GM21825 (cell line): ENCODE measurements at regions not wholly inside any gene's neighbourhood (a gene's known extent, or its start where the extent isn't known, plus 50 kb on each side); places are given as distances from the start of the nearest gene placed in this dataset.
"Not testable (repeated sequence)": the region's sequence is repeated elsewhere in the genome, so short reads cannot be mapped to it uniquely, and the experiment has no call there.

Experiments
- ATAC-seq: cut with Tn5 transposase; IDR thresholded peaks from one replicate; pipeline ENCODE4 v1.9.1; 2021; ENCODE audit warnings: mild to moderate bottlenecking, moderate library complexity; ENCODE audit not compliant: unreplicated experiment

DNA sequence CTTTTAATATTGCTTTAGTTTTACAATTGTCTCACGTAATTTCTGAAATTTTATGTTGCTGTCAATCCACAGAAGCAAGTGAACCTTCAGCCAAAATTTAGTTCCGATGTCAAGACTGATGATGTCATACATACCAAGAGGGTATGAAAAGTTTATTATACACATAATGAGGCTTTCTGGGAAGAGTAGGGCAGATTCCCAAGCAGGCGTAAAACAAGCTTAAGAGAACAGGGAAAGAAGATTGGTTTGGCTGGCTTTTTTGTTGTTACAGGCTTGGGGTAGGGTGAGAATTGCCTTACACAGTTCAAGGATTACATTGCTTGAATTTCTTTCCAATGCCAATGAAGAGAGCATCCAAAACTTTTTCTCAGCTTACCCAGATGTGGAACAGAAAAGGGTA lies 1962.9 kb upstream of the CDH6 start:
- no peak for ATAC-seq

DNA sequence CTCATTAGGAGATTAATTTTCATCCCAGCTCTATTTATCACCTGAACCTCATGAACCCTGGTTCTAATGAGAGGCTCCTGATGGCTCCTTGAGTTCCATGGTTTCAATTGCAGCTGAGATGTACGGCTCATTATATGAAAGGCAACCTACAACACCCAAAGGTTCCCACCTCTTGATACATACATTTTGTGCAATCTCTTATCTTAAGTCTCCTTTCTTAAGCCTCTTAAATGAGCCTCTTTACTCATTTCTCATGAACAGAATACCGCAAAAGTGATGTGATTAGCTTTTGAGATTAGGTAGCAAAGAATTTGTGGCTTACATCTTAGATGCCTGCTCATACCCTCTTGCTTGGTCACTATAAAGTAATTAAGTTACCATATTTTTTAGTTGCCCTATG lies 1964.0 kb upstream of the CDH6 start:
- ATAC-seq: no peak

DNA sequence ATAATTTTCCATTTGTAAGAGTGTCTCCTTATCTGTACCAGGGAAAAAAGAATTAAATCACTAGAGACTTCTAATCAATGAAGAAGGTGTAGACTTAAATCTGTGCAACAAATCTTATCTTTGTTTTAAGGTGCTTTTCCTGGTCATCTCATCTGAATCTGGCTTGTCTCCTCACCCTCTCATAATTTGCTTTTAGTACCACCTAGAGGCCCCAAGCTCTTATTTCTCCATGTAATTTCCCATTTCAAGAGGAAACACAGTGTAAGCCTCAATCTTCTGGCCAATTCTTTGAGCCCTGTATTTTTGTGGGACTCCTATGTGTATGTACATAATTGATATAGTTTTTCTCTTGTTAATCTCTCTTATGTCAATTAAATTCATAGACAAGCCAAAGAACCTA lies 1975.3 kb upstream of the CDH6 start:
- no peak for ATAC-seq

DNA sequence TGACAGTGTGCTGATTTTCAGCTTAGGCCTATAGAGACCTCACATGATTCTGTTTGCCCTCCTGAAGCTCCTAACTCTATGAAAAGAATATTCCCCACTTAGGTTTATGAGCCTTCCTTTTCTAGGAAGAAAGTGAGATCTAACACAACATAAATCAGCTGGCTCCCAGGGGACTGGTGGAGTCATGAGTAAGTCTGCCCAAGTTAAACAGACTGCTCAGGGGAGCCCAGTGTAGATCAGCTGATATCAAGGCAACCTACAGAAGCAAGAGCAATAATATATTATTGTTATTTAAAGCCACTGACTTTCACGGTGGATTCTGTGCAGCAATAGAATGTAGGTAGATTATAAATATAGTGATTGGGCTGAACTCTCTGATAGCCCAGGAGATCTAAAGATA lies 1978.6 kb upstream of the CDH6 start:
- ATAC-seq: no peak

DNA sequence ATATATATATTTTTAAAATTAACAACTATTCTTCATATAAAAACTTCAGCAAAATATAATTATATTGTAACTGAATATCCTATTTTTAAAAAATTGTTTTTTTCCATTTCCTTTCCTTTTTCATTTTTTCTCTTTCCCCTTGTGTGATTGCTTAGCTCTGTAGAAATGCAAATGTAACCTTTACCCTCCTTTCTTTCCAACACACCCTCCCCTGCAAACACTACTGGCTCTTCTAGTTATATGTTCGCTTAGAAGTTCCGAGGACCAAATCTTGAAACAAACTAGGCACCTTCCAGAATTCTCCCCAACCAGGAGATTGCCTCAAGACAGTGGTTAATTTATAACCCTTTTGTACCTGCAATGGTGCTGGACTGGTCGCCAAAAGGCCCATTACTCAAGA lies 1980.0 kb upstream of the CDH6 start:
- no peak for ATAC-seq

DNA sequence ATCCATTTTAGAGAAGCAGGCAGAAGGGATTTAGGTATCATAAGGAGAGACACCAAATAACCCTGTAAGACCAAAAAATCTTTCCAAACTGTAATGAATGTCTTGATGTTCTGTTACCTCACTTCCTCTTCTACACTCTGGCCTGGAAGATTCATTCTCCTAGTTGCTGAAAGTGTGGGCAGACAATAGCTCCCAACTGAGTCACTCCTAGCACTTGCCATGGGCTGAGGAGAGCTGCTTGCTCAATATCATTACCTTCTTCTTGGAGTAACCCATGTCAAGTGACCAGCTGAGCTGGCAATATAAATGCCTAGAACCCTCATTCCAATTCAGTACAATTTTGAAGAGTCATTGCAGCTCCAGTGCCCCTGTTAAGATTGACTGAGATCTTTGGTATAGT lies 1985.5 kb upstream of the CDH6 start:
- ATAC-seq: no peak

DNA sequence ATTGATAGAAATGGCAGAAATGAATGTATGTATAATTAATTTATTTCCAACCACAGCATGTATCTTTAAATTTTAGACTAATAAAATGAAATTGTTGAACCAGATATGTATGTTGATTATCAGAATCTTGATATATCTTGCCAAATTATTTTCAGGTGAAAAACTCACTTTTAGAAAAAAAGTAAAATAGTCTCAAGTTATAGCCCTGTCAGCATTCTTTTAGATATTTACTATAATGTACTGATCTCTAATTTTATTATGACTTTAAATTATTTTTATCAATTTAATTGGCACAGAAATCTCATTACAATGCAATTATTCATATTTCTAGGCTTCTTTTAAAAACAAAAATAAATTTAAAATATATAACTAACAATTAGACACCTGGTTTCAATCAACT lies 1990.4 kb upstream of the CDH6 start:
- no peak for ATAC-seq

DNA sequence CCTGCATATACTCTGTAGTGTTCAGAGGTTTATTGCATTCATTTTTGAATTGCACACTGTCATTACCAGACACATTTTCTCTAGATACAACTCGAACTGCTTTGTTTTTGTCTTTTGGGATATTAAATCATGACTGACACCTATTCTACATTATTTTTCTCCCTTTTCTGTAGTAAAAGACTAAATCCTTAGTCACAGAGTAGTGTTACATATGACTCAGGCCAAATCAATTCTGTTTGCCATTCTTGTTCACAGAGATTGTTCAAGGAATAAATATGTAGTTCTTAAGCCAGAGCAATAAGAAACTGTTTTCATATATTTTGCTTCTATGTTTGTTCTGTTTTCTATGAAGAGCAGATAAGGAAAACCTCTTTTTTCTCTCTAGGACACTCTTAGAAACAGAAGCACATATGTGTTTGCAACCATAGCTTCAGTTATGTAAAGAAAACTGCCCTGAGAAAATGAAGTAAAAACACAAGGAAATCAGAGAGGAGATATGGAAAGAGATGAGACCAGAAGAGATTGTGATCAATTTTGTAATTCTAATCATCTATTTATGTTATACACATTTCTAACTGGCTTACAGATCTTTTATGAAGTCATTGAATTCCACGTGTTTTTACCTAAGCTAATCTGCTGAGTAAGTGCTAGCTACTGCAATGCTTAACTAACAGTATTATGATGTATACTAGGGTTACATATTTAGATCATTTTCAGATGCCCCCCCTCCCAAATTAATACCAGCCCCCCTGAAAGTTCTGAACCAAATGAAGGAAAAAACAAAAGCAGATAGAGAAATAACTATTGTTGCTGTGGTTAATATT lies 1995.6 kb upstream of the CDH6 start:
- no peak for ATAC-seq

DNA sequence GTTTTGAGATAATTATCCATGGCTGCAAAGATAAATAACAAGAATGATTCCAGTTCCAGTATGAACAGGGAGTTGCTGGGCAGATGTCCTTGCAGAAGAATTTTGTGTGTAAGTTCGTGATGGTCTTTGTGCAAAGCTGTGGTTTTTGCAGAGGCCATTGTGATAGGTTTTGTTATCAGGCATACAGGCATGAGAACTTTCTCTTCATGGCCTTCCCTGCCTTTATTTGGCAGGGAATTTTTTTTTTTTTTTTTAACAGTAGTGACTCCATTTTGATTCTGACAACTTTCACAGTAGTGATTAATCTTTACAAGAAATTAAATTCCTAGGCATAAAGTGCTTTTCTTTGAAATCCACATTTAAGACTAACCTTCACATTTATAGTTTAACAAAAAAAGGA lies 1999.5 kb upstream of the CDH6 start:
- no peak for ATAC-seq

DNA sequence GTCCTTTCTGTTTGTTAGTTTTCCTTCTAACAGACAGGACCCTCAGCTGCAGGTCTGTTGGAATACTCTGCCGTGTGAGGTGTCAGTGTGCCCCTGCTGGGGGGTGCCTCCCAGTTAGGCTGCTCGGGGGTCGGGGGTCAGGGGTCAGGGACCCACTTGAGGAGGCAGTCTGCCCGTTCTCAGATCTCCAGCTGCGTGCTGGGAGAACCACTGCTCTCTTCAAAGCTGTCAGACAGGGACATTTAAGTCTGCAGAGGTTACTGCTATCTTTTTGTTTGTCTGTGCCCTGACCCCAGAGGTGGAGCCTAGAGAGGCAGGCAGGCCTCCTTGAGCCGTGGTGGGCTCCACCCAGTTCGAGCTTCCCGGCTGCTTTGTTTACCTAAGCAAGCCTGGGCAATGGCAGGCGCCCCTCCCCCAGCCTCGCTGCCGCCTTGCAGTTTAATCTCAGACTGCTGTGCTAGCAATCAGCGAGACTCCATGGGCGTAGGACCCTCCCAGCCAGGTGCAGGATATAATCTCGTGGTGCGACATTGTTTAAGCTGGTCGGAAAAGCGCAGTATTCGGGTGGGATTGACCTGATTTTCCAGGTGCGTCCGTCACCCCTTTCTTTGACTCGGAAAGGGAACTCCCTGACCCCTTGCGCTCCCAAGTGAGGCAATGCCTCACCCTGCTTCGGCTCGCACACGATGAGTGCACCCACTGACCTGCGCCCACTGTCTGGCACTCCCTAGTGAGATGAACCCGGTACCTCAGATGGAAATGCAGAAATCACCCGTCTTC lies 2002.0 kb upstream of the CDH6 start:
- ATAC-seq: not testable (repeated sequence)

DNA sequence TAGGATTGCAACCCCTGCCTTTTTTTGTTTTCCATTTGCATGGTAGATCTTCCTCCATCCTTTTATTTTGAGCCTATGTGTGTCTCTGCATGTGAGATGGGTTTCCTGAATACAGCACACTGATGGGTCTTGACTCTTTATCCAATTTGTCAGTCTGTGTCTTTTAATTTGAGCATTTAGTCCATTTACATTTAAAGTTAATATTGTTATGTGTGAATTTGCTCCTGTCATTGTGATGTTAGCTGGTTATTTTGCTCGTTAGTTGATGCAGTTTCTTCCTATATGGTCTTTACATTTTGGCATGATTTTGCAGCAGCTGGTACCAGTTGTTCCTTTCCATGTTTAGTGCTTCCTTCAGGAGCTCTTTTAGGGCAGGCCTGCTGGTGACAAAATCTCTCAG lies 2003.1 kb upstream of the CDH6 start:
- not testable (repeated sequence) for ATAC-seq

DNA sequence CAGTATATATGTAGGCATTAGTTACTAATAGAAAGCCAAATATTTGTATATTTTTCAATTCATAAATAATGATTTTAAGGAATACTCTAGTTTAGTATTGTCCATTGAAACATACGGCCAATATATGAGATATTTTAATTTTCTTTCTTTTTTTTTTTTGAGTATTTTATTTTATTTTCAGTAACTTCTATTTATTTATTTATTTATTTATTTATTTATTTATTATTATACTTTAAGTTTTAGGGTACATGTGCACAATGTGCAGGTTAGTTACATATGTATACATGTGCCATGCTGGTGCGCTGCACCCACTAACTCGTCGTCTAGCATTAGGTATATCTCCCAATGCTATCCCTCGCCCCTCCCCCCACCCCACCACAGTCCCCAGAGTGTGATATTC lies 2007.1 kb upstream of the CDH6 start:
- not testable (repeated sequence) for ATAC-seq

DNA sequence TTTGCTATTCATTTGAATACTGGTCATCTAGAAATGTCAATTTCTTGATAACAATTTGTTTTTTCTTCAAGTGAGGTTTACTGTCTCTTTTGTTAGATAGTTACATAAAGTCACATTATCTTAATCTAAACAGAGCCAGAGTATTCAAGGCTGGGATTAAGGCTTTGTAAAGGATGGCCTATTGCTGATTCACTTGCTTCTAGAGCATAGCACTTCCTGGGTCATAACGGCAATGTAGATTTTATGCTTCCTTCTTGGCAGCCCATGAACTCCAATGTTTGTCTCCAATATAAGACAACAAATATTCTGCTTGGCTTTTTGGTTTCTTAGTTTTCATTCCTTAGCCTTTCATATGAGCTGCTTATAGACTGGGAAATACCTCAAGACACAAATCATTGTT lies 2007.9 kb upstream of the CDH6 start:
- no peak for ATAC-seq

DNA sequence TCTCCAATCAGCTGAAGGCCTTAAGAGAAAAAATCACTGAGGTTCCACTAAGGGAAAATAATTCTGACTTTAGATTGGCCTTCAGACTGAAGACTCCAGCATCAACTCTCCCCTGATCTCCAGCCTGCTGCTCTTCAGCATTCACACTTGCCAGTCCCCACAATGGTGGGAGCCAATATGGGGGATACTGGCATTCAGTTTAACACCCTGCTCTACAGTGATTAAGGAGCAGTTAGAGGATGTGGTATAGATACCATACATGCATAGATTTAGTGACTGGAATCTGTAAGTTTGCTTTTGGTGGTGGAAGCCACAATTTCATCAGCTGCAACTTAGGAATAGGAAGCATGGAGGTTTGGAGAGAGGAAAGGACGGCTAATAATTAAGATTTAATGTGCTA lies 2017.7 kb upstream of the CDH6 start:
- no peak for ATAC-seq

DNA sequence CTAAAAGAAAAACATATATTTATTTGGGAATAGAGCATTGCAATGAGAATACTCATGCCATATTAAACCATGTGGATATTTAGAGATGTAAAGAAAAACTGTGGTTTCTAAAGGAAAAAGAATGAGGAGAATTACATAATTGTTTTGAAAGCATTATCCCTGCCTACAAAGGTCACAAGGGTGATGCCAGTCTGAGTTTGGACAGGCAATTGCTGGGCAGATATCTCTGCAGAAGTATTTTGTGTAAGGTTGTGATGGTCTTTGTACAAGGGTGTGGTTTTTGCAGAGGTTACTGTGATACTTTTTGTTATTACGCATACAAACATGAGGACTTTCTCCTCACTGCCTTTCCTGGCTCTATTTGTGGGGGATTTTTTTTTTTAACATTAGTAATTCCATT lies 2022.9 kb upstream of the CDH6 start:
- ATAC-seq: no peak

DNA sequence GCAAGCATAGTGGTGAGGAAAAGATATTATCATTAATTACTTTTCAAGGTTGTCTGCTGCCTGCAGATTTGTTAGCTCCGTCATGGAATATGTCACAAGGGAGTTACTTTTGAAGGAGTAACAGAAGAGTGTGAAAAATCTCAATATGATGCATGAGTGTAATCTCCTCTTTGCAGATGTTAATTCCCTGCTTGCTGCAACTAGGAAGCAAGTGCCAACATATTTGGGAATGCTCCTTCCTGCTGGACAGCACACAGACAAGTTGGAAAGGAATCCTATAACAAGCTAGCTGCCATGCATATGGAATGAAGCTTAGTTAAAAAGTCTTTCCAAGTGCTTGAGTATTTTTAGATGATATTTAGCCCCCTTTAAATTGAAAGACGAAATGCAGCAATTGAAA lies 2023.6 kb upstream of the CDH6 start:
- no peak for ATAC-seq

DNA sequence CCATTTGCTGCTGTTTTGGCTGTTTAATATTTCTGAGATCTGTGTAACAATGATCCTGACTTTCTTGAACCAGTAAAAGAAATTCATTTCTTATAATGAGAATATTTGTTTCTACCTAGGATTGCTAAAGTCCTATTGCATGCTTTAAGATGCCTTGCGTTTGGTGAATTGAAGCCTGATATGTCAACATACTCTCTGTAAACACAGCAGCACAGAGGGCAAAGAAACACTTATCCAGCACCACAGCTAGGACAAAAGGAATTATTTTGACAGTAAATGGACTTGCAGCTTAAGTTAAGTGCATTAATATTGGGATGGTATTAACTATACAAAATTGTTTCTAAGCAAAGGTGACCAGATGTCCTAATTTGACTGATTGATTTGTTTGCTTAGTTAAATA lies 2031.2 kb upstream of the CDH6 start:
- no peak for ATAC-seq

DNA sequence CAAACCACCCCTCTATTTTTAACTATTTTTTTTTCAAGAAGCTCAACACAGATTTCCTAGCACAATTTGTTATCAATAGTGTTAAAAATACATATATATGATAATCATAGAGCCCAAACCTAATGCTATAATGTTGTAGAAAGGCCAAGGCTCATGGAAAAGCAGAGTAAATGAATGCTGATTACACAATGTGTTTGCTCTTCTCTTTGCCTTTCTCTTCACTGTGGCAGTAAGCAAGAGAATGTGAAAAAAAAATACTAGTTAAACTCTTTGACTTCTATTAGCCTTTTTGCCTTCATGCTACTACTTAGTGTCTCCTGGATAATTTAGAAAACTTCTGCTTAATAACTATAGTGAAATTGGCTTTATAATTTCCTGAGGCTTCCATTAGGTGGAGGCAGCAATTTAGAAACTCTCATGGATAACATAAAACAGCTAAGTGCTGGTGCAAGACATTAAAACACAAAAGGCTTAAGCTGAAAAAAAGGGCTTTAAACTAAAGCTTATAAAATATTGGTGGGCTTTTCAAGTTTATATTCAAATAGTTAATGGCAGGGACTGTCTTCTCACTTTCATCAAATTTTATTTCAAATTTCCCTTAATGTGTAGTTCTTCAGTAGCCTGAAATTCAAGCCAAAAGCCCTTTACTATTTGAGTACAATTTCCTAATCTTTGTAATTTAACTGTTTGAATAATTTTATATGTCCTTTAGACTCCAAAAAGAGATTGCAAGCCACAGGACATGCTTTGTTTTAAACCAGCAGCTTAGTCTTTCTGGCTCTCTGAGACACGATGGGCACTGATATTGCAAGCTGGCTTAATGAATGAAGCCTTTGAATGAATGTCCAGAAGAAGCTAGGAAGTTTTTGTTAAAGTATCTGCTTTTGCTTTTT lies 2031.8 kb upstream of the CDH6 start:
- no peak for ATAC-seq

DNA sequence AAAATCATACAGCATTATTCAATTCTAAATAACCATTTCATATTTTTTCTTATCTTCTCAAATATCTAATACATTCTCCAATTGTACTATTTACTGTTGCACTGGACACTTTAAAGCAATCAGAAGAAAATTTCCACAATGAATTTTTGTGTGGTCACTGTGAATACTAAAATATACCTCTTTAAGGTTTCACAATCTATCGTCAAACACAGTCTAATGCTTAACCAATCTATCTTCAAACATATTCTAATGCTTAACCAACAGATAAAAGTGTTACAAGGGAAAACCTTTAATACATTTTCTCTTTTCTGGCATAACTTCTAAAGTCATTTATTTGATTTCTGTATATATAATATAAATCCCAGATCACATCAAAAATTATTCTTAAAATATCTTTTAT lies 2035.5 kb upstream of the CDH6 start:
- no peak for ATAC-seq

DNA sequence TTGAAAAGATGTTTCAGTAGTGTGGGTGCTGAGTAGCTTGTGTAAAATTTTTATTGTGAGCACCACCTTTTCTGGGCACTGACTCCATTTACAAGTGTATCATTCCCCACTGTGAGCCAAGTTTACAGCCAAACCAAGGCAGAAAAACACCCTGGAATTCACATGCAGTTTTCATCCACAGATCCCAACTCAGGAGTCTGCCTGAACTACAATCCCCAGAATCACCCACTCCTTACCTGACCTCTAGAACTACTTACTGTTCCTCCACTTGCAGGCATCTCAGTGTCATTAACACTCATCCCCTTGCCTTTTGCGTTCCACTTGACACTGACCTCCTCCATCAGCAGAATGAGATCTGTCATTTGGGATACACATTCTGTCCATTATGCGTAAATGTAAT lies 2042.6 kb upstream of the CDH6 start:
- no peak for ATAC-seq

DNA sequence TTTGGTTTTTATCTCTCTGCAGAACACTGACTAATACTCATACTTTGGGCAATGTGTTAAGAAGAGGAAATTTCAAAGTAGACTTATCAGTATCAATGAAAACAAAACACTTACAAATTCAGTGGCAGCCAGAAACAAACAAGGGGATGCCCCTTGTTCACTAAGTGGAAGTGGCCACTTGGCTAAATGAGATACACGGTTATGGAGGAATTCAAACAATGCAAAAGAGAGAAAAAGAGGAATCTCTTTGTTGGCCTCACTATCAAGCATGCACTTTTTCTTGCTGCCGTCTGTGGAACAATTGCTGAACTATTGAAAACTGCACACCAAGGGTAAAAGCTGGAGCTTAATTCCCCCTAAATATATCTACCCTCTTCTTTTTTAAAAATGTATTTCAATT lies 2044.9 kb upstream of the CDH6 start:
- ATAC-seq: no peak
